LoVo (cell line): ENCODE measurements at regions not wholly inside any gene's neighbourhood (a gene's known extent, or its start where the extent isn't known, plus 50 kb on each side); places are given as distances from the start of the nearest gene placed in this dataset.
"Not testable (repeated sequence)": the region's sequence is repeated elsewhere in the genome, so short reads cannot be mapped to it uniquely, and the experiment has no call there.

Source experiments
- DNase-seq: peaks from one replicate; pipeline ENCODE4 v3.0.0-alpha.2; 2016; ENCODE audit warnings: low spot score

DNA sequence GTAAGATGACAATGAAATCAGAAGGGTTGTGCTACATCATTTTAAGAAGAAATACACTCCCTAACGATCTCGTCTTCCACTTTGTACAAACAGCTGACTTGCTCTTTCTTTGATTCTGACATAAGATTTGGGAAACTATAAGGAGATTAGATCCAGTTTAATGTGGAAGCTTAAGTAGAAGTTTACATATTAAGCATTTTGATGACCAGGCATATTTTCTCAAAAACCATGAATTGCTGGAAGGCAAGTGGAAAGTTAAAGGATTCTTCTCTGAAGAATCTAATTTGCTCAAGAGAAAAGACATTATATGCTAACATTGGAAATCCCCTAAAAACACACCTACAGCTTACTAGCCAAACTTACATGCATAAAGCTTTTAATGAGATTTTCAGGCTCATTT is 531.9 kb upstream of the PTPRD start:
- DNase-seq, result no peak

- no peak for DNase-seq
Measured at GRCh38 chr9:11148189-11148588, 535.4 kb upstream of the PTPRD start.

DNA sequence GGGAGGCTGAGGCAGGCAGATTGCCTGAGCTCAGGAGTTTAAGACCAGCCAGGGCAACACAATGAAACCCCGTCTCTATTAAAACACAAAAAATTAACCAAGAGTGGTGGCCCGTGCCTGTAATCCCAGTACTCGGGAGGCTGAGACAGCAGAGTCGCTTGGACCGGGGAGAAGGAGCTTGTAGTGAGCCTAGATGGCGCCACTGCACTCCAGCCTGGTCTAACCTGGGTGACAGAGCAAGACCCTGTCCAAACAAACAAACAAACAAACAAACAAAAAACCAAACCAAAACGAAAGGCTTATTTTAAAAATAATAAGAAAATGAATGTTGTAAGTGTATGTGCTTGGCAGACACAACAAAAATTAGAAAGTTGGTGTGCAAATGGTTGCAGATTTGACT is 536.3 kb upstream of the PTPRD start:
- DNase-seq, result no peak

- no peak for DNase-seq
Measured at GRCh38 chr9:11158063-11158462, 545.3 kb upstream of the PTPRD start.

- no peak for DNase-seq
Measured at GRCh38 chr9:11158676-11159075, 545.9 kb upstream of the PTPRD start.

DNA sequence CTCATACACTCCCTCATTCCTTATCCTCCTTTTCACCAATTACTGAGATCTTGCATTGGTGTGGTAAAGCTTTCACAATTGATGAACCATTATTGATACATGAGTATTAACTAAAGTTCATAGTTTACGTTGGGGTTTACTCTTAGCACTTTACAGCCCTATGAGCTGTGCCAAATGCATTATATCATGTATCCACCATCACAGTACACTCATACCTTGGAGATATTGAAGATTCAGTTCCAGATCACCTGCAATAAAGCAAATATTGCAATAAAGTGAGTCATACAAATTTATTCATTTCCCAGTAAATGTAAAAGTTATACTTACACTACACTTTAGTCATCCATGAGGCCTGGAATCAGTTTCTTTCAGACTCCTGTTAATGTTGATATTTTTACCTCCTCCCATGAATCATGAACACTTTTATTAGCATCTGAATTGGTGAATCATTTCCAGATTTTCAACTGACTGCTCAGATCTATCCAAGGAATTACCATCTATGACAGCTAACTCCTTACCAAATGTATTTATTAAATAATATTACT is 546.6 kb upstream of the PTPRD start:
- DNase-seq, result no peak

GRCh38 chr9:11163843-11164242 is 551.0 kb upstream of the PTPRD start:
- DNase-seq, result no peak

GRCh38 chr9:11182001-11182400 is 569.2 kb upstream of the PTPRD start:
- DNase-seq, result no peak

DNA sequence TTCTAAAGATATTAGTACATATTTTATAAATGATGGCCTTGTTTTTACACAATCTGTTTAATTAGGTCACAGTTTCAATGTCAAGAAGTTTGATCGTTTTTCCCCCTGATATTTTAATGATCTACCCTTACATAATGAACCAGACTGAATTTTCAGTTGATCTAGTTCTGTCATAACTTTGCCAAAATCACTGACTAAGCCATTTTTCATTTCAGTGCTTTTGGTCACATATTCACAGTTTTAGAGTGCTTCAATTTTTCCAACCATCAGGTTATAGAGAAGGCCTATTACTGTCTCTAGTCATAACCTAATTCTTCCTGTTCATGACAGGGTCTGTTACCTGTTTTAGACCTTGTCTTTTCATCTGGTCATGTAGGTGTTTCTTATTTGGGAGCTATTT is 577.9 kb upstream of the PTPRD start:
- no peak for DNase-seq

DNA sequence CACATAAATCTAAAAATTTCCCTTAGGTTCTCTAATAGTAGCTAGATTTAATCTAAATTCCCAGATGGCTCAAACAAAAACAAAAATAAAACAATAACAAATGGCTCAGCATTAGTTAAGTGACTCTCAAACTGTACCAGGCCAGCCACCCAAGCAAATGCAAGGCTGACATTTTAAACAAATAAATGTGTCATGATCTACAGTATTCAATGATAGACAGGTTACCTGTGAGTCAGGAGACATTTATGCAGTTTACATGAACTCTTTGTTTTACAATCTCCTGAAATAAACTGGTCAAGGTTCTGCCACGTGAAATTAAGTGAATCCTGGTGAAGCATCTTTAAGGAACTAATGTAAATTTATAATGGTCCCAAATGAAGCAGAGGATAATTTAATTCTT is 580.2 kb upstream of the PTPRD start:
- no peak for DNase-seq

DNA sequence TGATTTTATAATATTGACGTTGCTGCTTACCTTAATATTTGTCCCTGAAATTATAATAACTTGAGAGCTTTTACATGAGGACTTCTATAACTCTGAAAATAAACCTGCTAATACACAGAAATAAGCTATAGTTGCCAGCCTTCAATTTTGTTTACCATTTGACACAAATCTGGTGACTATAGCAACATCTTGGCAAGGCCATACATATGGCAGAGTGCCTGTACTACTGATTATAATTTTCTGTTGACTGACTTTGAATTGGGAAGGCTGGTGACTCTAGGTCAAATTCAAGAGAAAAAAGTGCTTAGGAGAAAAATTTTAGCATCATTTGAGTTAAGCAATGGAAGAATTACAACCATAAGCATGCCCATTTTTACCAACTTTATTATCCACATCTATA is 581.4 kb upstream of the PTPRD start:
- no peak for DNase-seq

DNA sequence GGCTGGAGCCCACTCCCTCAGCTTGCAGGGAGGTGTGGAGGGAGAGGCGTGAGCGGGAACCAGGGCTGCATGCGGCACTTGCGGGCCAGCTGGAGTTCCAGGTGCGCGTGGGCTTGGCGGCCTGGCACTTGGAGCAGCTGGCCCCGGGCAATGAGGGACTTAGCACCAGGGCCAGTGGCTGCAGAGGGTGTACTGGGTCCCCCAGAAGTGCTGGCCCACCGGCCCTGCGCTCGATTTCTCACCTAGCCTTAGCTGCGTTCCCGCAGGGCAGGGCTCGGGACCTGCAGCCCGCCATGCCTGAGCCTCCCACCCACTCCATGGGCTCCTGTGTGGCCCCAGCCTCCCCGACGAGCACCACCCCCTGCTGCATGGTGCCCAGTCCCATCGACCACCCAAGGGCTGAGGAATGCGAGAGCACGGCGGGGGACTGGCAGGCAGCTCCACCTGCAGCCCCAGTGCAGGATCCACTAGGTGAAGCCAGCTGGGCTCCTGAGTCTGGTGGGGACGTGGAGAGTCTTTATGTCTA is 584.1 kb upstream of the PTPRD start:
- DNase-seq, result not testable (repeated sequence)

DNA sequence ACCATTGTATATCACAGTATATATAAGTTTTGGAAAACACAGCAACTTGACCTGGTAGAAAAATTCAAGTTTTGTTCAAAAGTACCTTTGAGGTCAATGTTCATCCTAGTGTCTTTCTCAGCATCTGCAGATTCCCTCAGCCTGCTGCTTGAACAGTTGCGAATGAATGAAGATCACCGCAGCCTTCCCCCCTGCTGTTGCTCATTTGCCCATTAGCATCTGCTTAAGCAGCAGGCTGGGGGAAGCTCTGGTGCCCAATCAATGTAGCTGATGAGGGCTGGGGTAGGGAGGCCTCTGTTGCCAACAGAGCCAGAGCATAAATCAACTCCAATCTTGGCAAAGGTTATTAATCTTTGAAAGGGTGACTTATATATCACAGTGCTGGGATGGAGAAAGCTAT is 586.5 kb upstream of the PTPRD start:
- DNase-seq, result no peak

DNA sequence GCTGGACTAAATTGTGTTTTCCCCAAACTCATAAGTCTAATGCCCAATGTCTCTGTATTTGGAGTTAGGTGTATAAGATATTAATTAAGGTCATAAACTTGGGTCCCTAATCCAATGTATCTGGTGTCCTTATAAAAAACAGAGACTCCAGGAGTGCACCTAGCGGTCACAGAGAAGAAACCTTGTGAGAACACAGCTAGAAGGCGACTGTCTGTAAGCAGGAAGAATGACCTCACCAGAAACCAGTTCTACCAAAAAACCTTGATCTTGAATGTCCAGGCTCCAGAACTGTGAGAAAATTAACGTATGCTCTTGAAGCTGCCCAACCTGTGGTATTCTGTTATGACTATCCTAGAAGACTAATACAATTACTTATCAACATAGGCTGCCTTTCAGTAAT is 591.7 kb upstream of the PTPRD start:
- no peak for DNase-seq

DNA sequence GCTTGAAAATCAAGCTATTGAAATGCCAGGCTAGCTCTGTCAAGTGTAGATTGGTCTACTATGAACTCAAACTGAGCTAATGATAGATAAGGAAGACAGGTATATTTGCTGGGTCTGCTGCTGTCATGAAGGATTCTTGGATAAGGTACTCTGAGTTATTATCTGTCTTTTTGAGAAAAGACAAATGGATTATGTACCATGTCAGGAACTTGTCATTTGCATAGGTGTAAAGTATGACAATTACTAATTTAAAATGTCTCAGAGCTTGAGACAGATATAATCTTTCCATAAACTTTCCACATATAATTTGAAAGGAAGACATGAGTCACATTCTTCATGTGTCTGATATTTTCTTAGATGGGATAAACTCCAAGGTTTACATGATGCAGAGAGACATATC is 594.1 kb upstream of the PTPRD start:
- no peak for DNase-seq

DNA sequence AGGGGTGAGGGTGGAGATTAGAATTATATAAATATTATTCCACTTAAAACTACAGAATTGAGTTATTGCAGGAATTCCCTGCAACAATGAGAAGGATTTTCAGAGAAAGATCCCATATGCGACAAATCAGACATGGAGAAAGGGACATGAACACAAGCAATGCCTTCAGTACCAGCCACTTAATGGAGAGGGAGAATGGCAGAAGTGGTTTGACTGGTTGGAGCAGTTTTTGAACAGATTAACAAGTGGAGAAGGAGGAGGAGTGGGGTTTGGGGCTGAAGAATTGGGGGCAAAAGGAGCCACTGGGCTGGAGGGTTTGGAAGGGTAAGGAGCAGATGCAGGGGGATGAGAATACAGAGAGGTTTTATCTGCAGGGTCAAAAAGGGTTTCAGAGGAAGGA is 620.9 kb upstream of the PTPRD start:
- DNase-seq, result no peak

DNA sequence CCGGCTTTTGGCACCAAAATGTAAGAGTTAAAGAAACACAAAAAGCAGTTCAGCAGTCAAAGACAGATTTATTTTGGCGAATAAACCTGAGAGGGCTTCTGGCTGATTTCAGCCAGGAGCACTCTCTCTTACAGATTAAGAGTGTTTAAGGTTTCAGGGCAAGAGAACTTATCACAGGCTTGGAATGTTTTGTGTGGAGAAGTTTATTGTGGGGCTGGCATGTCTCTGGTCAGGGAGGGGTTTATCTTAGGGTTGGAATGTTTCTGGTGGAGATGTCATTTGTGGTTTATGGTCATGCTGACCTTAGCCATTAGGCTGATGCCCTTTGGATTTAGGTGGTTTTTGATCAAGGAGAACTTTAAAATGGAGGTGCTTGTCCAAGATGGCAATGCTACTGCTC is 622.3 kb upstream of the PTPRD start:
- DNase-seq, result no peak

GRCh38 chr9:11241779-11242178 is 629.0 kb upstream of the PTPRD start:
- DNase-seq, result no peak

DNA sequence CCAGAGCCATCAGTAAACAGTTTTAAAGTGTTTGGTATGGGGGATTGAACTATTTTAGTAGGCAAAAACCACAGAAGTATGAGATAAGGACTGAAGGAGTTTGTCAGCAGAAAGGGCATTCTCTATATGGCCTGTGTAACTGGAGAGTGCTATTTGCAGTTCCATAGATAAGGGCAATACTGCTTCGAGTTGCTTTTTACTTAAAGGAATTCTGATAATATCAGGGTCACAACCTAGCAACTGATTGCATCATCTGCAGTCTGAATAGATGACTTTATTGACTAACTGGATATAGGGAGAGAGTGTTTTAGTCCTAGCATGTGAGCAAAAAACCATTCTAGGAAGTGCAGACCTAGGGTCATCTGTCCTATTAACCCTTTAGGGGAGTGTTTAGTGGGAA is 645.2 kb upstream of the PTPRD start:
- no peak for DNase-seq

DNA sequence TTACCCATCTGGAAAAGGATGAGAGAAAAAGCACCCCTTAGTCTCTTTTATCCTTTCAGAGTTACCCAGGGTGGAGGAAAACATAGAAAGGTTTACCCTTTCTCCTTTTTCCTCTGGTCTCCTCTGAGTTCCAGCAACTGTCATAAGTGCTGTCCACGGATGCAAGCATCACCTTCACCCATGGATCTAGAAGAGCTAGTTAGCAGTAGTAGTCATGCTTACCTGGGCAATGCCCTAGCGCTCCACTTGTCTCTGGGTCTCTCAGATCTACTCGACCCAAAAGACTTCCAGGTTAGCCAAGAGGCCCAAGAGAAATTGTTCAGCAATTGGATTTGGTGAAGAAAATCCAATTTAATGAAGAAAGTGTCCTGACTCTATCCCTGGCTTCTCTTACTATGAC is 656.2 kb upstream of the PTPRD start:
- DNase-seq, result no peak

- DNase-seq, result no peak
Measured at GRCh38 chr9:11275158-11275695, 662.4 kb upstream of the PTPRD start.

DNA sequence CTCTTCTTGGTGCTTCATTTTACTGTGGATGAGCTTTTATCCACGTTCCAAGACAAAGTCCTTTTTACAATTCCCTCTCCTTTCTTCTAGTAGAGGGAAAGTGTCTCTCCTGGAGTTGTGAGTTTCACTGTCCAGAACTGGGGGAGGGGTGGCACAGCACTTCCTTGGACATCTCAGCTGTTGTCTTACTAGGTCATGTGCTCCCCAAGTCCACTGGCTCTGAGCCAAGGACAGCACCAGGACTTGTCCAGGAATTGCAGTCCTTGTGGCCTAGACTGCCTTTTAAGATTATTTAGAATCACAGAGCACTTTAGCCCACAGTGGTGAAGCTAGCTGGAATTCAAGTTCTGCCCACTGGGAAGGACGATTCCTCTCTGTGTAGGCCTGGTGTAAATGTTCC is 700.2 kb upstream of the PTPRD start:
- DNase-seq, result no peak

DNA sequence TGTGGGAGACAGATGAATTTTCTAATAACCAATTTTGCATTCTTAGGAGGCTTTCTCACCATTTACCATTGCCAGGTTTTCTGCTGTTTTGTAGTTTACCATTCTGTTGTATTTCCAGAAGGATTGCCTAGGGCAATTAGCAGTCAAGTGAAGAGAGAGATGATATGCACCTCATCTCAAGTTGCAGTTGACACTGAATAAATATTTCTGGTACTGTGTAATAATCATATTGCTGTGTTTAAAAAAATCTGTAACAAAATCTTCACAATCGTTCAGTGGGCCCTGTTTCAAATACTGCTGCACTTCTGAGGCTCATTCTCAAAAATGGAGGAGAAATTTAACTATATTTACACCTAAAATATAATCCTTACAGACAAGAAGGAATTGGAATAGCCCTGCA is 706.1 kb upstream of the PTPRD start:
- no peak for DNase-seq

DNA sequence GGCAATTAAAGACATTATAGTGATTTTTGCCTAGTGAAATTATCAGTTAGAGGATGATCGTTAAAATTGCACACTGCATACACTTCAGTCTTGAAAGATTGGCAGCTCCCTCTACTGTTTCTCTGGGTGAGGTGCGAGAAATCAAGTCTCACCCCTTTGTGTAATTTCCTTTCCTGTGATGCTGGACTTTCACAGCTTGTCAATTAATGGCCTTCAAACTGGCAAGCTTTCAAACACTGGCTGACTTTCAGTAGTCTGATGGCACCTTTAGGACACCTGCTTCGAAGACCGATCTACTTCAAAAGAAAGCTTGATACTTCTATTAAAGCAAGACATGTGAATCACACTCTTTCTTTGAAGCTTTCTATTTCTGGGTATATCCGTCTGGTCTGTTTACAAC is 706.7 kb upstream of the PTPRD start:
- DNase-seq, result peak; percentile 15

GRCh38 chr9:11320989-11321388 is 708.2 kb upstream of the PTPRD start:
- no peak for DNase-seq
